ENCODE measurements at regions not wholly inside any gene's neighbourhood (a gene's known extent, or its start where the extent isn't known, plus 50 kb on each side); places are given as distances from the start of the nearest gene placed in this dataset.

DNA sequence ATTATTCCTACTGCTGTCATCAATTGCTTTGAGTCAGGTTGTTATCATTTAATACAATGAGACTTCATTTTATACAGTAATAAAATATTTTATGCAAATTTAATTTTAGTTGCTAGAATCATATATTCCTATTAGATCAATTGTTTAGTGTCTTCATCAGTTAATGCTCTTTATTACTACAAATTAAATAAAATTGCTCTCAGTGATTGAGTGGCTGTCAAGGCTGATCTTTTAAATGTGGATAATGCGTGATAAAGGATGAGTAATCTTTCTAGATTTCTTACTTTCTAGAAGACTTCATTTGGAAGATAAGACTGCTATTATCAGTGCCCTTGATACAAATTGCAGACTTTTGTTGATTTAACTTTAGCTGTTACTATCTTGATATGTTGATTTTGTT, 59.6 kb upstream of the CDH2 start:
- H2AFZ ChIP-seq (ENCODE audit: low read depth), result no peak overlapping the region
- H3K4me3 ChIP-seq (IDR thresholded peaks at IDR 0.05; ENCODE audit: insufficient read depth, low read depth, low read length), result no peak overlapping the region
- no peaks in the 10 kb centered on the region for H3K79me2 ChIP-seq (ENCODE audit: insufficient read depth, low read depth)
- TF ChIP-seq, protein P1, sequence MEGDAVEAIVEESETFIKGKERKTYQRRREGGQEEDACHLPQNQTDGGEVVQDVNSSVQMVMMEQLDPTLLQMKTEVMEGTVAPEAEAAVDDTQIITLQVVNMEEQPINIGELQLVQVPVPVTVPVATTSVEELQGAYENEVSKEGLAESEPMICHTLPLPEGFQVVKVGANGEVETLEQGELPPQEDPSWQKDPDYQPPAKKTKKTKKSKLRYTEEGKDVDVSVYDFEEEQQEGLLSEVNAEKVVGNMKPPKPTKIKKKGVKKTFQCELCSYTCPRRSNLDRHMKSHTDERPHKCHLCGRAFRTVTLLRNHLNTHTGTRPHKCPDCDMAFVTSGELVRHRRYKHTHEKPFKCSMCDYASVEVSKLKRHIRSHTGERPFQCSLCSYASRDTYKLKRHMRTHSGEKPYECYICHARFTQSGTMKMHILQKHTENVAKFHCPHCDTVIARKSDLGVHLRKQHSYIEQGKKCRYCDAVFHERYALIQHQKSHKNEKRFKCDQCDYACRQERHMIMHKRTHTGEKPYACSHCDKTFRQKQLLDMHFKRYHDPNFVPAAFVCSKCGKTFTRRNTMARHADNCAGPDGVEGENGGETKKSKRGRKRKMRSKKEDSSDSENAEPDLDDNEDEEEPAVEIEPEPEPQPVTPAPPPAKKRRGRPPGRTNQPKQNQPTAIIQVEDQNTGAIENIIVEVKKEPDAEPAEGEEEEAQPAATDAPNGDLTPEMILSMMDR (conservative IDR thresholded peaks at IDR 0.05; ENCODE audit: low read depth, low read length), result no peak
- no peaks in the 10 kb centered on the region for H4K20me1 ChIP-seq (ENCODE audit: insufficient read depth)
- no peaks in the 10 kb centered on the region; the same call in 1 of the 2 replicates for H3K36me3 ChIP-seq (ENCODE audit: insufficient read depth)
- H3K9ac ChIP-seq, result no peak overlapping the region
- no peak overlapping the region for H3K4me2 ChIP-seq
- no peaks in the 10 kb centered on the region for H3K4me1 ChIP-seq (ENCODE audit: low read depth, poor library complexity, severe bottlenecking)
- H3K27me3 ChIP-seq (ENCODE audit: insufficient read depth, low read depth), result no peaks in the 10 kb centered on the region
- H3K27ac ChIP-seq, result no peak overlapping the region
